ENCODE measurements at regions not wholly inside any gene's neighbourhood (a gene's known extent, or its start where the extent isn't known, plus 50 kb on each side); places are given as distances from the start of the nearest gene placed in this dataset.
A peak's percentile ranks its signal among the peaks of the same experiment; 100 is the strongest.

DNA sequence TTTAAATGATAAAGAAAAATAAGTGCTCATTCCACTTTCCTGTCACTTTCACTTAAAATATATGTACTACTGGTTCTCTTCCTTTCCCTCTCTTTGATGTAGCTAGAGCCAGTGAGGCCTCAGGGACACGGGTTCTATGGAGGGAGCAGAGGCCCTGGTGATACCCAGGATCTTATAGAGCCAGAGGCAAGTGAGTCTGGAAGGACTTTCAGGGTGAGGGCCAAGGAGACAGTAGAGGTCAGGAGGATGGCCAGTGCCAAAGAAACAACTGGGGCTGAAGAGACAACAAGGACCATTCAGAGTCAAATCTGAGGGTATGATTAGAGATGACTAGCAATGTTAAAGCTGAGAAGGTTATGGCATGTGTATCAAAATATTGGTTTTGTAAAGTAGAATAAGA, 124.1 kb upstream of the GOLGA6L6 start:
- ATAC-seq (peak; percentile 23; the same call in 2 of the 3 replicates), DNase-seq (ENCODE audit: extremely low read depth in 1 of 4, low spot score in 3 of 4) (no peak), FAIRE-seq (no peak)
- Histone ChIP-seq H3K79me2 (ENCODE audit: control insufficient read depth, insufficient read depth, low read length) (no peaks in the 10 kb centered on the region), H3K9me3 (replicated peaks; ENCODE audit: control insufficient read depth, insufficient read depth, low read depth, low read length) (no peaks in the 10 kb centered on the region), H3K4me3 (no peak overlapping the region), H3K27me3 (ENCODE audit: control insufficient read depth in 2 of 2, insufficient read depth in 2 of 2, low read length in 2 of 2) (no peaks in the 10 kb centered on the region), H4K20me1 (replicated peaks; ENCODE audit: control insufficient read depth, insufficient read depth, low read length) (no peaks in the 10 kb centered on the region), H3K9me1 (ENCODE audit: control insufficient read depth, insufficient read depth, low read length) (no peaks in the 10 kb centered on the region), H3K36me3 (ENCODE audit: control insufficient read depth, insufficient read depth, low read length) (no peaks in the 10 kb centered on the region), H3K4me1 (replicated peaks in 1 of 2; ENCODE audit: control insufficient read depth in 2 of 2, insufficient read depth in 2 of 2, low read length in 2 of 2) (no peaks in the 10 kb centered on the region), H2AFZ (ENCODE audit: low read depth, low read length) (no peak overlapping the region), H3K4me2 (ENCODE audit: insufficient read depth, low read length) (no peak overlapping the region), H3K27ac (ENCODE audit: extremely low read depth, low read depth, low read length) (no peak overlapping the region), H3K9ac (ENCODE audit: insufficient read depth in 1 of 2, low read depth in 2 of 2, low read length in 2 of 2) (no peak overlapping the region)
- intact Hi-C loops (cut with micrococcal nuclease) (no loop called here), in situ Hi-C loops (cut with MboI) (loop anchor here (25.0 kb wide), 2 partner anchors 603 to 1072 kb away; no protein-coding TSS in a partner anchor)
- 0% methylated on average over 1 of the region's 1 CpG for WGBS (ENCODE audit: insufficient coverage, low coverage, missing lambda C conversion rate)
- ChIA-PET POLR2A (interaction anchor here (0.6 kb wide), 1 partner anchor 14 kb away, joined by 3 read pairs; no protein-coding TSS in a partner anchor), CTCF (ENCODE audit: low intra/inter-chr PET ratio) (no interaction called here)
- BruUV-seq (replicated peaks) = no TSS peak
- TF ChIP-seq, protein P1, sequence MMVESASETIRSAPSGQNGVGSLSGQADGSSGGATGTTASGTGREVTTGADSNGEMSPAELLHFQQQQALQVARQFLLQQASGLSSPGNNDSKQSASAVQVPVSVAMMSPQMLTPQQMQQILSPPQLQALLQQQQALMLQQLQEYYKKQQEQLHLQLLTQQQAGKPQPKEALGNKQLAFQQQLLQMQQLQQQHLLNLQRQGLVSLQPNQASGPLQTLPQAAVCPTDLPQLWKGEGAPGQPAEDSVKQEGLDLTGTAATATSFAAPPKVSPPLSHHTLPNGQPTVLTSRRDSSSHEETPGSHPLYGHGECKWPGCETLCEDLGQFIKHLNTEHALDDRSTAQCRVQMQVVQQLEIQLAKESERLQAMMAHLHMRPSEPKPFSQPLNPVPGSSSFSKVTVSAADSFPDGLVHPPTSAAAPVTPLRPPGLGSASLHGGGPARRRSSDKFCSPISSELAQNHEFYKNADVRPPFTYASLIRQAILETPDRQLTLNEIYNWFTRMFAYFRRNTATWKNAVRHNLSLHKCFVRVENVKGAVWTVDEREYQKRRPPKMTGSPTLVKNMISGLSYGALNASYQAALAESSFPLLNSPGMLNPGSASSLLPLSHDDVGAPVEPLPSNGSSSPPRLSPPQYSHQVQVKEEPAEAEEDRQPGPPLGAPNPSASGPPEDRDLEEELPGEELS (CRISPR knock-in tag; IDR thresholded peaks at IDR 0.05; ENCODE audit: borderline replicate concordance) = no peak
- TF ChIP-seq, protein P2, sequence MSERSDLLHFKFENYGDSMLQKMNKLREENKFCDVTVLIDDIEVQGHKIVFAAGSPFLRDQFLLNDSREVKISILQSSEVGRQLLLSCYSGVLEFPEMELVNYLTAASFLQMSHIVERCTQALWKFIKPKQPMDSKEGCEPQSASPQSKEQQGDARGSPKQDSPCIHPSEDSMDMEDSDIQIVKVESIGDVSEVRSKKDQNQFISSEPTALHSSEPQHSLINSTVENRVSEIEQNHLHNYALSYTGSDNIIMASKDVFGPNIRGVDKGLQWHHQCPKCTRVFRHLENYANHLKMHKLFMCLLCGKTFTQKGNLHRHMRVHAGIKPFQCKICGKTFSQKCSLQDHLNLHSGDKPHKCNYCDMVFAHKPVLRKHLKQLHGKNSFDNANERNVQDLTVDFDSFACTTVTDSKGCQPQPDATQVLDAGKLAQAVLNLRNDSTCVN (CRISPR knock-in tag; IDR thresholded peaks at IDR 0.05) = no peak
- TF ChIP-seq KDM4B (IDR thresholded peaks at IDR 0.05; ENCODE audit: borderline replicate concordance in 2 of 2, low read depth in 1 of 2) (no peak), SRSF3 (IDR thresholded peaks at IDR 0.05; ENCODE audit: insufficient read depth, low read length) (no peak), CC2D1A (IDR thresholded peaks at IDR 0.05) (no peak), ASH1L (IDR thresholded peaks at IDR 0.05; ENCODE audit: borderline replicate concordance, low read depth, partially characterized antibody) (no peak), HIVEP1 (CRISPR knock-in tag; IDR thresholded peaks at IDR 0.05) (no peak), ZNF212 (CRISPR knock-in tag; IDR thresholded peaks at IDR 0.05) (no peak), ZBTB7A (IDR thresholded peaks at IDR 0.05; ENCODE audit: borderline replicate concordance, control insufficient read depth, low read depth, low read length) (no peak)
- TF ChIP-seq, protein P3, sequence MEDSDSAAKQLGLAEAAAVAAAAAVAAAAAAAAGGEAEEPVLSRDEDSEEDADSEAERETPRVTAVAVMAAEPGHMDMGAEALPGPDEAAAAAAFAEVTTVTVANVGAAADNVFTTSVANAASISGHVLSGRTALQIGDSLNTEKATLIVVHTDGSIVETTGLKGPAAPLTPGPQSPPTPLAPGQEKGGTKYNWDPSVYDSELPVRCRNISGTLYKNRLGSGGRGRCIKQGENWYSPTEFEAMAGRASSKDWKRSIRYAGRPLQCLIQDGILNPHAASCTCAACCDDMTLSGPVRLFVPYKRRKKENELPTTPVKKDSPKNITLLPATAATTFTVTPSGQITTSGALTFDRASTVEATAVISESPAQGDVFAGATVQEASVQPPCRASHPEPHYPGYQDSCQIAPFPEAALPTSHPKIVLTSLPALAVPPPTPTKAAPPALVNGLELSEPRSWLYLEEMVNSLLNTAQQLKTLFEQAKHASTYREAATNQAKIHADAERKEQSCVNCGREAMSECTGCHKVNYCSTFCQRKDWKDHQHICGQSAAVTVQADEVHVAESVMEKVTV (CRISPR knock-in tag; IDR thresholded peaks at IDR 0.05) = no peak
- TF ChIP-seq, protein P4, sequence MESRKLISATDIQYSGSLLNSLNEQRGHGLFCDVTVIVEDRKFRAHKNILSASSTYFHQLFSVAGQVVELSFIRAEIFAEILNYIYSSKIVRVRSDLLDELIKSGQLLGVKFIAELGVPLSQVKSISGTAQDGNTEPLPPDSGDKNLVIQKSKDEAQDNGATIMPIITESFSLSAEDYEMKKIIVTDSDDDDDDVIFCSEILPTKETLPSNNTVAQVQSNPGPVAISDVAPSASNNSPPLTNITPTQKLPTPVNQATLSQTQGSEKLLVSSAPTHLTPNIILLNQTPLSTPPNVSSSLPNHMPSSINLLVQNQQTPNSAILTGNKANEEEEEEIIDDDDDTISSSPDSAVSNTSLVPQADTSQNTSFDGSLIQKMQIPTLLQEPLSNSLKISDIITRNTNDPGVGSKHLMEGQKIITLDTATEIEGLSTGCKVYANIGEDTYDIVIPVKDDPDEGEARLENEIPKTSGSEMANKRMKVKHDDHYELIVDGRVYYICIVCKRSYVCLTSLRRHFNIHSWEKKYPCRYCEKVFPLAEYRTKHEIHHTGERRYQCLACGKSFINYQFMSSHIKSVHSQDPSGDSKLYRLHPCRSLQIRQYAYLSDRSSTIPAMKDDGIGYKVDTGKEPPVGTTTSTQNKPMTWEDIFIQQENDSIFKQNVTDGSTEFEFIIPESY (CRISPR knock-in tag; IDR thresholded peaks at IDR 0.05) = no peak
- TF ChIP-seq, protein P5, sequence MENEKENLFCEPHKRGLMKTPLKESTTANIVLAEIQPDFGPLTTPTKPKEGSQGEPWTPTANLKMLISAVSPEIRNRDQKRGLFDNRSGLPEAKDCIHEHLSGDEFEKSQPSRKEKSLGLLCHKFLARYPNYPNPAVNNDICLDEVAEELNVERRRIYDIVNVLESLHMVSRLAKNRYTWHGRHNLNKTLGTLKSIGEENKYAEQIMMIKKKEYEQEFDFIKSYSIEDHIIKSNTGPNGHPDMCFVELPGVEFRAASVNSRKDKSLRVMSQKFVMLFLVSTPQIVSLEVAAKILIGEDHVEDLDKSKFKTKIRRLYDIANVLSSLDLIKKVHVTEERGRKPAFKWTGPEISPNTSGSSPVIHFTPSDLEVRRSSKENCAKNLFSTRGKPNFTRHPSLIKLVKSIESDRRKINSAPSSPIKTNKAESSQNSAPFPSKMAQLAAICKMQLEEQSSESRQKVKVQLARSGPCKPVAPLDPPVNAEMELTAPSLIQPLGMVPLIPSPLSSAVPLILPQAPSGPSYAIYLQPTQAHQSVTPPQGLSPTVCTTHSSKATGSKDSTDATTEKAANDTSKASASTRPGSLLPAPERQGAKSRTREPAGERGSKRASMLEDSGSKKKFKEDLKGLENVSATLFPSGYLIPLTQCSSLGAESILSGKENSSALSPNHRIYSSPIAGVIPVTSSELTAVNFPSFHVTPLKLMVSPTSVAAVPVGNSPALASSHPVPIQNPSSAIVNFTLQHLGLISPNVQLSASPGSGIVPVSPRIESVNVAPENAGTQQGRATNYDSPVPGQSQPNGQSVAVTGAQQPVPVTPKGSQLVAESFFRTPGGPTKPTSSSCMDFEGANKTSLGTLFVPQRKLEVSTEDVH (IDR thresholded peaks at IDR 0.05; ENCODE audit: low read depth, partially characterized antibody) = no peak
